CD4-positive, alpha-beta T cell treated with Interleukin-2 at 100 ng/mL for 4 hours (primary cell): ENCODE measurements at regions not wholly inside any gene's neighbourhood (a gene's known extent, or its start where the extent isn't known, plus 50 kb on each side); places are given as distances from the start of the nearest gene placed in this dataset.
"Not testable (repeated sequence)": the region's sequence is repeated elsewhere in the genome, so short reads cannot be mapped to it uniquely, and the experiment has no call there.

ENCODE experiments used
- DNase-seq: peaks from one replicate; pipeline ENCODE4 v3.0.0-alpha.2; 2020; ENCODE audit warnings: low spot score

DNA sequence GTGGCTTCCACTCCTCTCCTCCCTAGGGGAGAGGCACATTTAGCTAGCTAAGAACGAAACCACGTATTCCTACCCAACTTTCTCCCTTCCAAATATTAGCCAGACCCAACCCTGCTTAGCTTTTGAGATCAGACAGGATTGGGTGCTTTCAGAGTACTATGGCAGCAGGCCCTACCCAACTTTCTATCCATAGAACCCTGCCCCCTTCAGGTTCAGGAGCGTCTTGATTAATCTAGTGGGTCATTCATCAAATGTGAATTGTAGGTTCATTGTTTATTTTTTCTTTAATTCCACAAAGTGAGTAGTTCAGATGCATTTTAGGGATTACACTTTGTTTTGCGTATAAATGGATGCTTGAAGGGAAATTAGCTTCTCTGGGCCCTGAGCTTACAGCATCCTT is 188.3 kb downstream of the MIB1 start:
- no peak for DNase-seq

DNA sequence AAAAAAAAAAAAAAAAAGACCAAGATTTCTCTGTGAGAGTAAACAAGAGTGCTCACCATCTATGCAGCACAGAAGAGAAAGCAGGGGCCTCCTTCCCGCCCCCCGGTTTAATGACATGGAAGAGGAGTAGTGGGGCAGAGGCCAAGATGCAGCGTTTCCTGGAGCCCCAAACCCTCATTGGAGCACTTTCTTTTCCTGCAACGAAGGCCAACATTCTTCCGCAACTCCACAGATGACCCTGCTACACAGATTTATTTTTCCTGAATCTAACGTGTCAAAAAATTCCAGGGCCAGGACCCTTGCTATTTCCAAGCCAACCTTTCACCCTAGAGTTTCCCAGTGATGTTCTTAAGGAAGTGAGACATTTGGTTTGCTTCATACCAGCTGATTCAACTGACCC is 189.6 kb downstream of the MIB1 start:
- DNase-seq: no peak

DNA sequence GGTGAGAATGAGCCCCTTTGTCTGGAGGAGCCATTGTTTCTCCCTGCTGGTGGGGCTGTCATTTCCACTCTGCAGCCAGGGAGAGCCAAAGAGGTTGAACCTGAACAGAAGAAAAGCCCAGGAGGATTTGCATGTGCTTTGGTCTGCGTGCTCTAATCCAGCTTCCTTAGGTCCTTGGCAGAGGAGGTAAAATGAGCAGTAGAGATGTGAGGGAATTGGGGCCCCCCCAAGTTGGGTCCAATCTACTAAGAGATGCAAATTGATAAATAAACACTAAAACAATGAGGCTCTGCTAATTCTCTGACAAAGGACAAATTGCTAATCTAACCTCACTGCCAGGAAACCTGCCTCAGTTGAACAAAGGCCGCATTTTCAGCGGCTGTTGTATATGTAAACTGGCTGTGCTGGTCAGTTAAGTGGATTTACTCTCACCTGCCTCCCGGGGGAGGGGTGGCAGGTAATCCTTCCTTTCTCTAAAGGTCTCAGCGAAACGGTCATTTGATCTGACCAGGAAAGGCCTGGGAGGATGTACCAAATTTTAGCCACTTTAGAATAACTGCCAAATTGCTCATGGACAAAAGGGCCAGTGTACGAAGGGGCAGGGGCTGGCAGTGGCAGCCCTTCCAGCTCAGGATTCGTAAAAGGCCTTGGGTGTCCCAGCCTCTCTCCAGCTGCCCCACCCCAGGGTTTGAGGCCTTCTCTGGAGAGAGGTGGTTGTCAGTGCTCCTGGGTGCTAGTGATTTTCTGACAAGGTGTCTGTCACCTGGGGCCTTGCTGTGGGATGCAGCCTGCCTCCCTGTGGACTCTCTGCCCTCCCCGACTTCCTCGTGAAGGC is 193.6 kb downstream of the MIB1 start:
- DNase-seq: no peak

- DNase-seq: no peak
Observed at GRCh38 chr18:21934766-21935015, 194.1 kb downstream of the MIB1 start.

GRCh38 chr18:21943456-21943855 is 202.9 kb downstream of the MIB1 start:
- DNase-seq: no peak

DNA sequence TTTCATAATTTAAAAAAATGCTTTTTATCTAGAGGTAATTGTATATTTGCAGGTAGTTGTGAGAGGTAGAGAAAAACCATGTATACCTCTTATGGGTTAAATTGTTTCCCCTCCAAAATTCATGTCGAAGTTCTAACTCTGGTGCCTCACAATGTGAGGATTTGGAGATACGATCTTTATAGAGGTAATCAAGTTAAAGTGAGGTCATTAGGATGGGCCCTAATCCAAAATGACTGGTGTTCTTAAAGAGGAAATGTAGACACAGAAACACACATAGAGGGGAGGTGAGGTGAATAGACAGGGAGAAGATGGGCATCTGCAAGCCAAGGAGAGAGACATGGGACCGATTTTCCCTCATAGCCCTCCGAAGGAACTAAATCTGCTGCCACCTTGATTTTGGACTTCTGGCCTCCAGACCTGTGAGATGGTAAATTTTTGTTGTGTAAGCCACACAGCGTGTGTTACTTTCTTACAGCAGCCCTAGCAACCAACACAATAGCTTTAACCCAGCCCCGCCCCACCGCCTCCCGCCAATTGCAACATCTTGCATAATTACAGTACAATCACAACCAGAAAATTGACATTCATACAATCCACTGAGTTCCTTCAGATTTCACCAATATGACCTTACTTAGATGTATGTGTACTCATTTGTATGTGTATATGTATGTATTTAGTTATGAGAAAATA is 208.9 kb downstream of the MIB1 start:
- DNase-seq: no peak

GRCh38 chr18:21955757-21956652 is 213.4 kb upstream of the GATA6 start:
- peak; percentile 76 for DNase-seq

DNA sequence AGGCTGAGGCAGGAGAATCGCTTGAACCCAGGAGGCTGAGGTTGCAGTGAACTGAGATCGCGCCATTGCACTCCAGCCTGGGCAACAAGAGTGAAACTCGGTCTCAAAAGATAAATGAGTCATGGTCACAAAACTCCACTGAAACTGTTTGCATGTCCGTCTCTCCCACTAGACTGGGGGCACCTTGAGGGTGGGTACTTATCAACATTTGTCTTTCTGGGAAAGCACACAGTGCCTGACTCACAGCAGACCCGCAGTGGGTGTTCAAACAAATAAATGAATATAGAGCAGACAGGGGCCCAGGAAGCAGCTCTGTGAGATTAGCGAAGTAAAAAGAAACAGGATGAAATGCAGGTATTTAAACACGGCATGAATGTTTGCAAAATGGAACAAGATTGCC is 211.1 kb upstream of the GATA6 start:
- DNase-seq: no peak

- DNase-seq: no peak
Observed at GRCh38 chr18:21958707-21959450, 210.5 kb upstream of the GATA6 start.

GRCh38 chr18:21960189-21960588 is 209.2 kb upstream of the GATA6 start:
- no peak for DNase-seq

DNA sequence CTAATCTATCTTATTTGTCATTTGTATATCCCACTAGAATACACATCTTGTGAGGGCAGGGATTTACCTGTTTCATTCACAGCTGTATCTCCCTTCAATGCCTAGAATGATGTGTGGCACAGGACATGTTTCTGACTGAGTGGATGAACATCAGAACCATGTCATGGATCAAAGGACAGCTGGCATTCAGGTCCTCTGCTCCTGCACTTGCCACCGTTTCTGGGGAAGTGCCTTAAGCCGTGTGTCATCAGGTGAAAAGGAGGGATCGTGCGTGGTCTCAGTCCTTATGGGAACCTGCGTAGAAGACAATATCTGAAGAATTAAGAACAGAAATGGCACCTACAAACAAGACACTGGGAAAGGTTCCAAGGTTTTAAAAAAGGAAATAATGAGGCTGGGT is 206.1 kb upstream of the GATA6 start:
- DNase-seq: no peak

- no peak for DNase-seq
Observed at GRCh38 chr18:21968338-21968737, 201.1 kb upstream of the GATA6 start.

DNA sequence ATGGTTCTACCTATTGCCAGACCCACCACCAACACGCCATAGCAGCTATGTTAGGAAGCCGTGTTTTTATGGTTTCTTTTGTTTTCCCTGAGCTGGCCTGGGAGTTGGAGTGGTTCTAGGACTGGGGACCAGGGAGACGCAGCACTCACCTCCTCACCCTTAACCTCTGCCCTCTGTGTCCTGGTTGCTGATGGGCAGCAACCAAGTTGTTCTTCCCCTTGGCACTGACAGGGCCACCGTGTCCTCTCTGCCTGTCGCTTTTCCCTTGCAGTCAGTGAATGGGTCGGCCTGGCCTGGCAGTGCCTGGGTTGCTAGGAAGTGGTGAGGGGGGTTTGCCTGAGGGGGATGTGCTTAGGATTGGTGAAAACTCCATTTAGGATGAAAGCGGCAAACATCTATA is 197.1 kb upstream of the GATA6 start:
- no peak for DNase-seq

GRCh38 chr18:21975954-21976353 is 193.4 kb upstream of the GATA6 start:
- DNase-seq: not testable (repeated sequence)

DNA sequence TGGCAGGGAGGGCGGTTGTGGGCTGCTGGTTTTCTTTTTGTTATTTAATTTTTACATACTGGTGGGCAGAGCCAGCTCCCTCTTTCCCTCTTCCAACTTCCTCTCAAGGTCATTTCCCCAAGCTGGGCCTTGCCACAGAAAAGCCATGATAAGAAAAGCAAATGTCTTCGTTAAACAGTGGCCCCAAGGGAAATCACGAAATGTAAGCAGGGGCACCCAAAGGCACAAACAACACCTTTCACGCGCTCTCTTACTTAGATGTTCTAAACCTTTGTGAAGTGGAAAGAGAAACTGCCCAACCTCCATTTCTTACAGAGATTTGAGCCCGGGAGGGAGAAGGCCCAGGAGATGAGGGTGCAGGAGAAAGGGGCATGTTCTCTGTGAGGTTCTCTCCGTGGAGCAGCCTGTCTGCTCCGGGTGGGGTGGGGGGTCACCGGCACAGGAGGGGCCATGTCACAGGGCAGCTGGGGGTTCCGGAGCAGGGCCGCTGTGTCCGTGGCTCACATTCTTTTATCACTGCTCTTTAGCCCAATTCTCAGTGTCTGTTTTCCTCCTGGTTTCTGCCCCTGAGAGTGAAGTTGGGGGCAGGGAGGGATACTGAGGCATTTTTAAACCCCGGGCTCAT is 190.7 kb upstream of the GATA6 start:
- no peak for DNase-seq

DNA sequence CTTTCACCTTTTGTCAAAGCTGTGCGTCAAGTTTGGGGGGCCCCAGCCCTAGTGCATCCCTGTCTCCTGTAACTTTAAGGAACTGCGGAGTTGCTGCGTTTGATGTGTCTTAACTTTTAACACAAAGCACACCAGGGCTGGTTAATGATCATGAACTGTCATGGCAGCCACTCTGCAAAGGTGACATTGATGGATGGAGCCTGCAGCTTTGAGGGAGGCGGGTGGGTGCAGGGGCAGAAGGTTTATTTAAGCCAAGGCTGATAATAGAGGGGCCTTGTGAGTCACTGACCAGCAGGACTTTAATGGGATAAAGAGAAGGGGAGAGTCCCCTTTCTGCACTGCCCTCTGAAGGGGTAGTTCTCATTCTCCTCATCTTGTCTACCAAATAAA is 190.2 kb upstream of the GATA6 start:
- DNase-seq: no peak

- DNase-seq: no peak
Observed at GRCh38 chr18:21979759-21980158, 189.6 kb upstream of the GATA6 start.

GRCh38 chr18:21980744-21981143 is 188.6 kb upstream of the GATA6 start:
- DNase-seq: no peak

- DNase-seq: not testable (repeated sequence)
Observed at GRCh38 chr18:21981489-21981888, 187.9 kb upstream of the GATA6 start.

DNA sequence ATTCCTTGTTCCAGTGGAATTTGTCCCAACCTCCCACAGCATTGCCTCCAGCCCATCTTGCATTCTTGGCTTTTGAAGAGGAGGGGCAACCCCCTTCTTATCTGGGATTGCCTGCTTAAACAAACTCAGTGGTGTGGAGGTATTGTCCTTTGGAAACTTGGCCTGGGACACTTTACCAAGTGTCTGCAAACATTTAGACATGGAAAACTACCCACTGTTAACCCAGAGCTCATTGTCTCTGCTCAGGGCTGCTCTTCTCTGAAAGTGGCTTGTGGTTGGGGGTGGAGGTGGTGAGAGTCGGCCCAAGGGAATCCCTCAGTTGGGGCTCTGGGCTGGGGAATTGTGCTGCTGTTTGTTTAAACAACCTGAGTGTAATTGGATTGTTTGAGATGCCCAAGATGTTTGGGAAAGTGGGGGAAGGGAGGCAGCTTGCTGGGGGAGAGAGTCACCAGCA is 178.3 kb upstream of the GATA6 start:
- no peak for DNase-seq

DNA sequence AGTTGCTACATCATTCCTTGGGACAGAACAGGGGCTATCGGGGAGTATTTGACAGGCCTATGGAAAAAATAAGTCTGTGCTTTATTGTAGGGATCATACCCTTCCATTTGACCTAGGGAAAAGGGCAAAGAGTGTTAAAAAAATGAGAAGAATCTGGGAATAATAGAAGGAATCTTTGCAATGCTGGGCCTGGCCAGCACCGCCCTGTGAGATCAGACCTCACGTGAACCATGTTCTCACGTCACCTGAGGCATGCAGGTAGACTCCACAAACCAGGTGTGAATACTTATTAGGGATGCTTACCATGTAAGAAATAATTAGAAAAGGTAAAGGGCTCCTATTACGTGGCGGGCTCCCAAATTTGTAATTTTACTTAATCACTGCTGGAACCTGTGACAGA is 177.5 kb upstream of the GATA6 start:
- no peak for DNase-seq

GRCh38 chr18:21996351-21996826 is 173.0 kb upstream of the GATA6 start:
- DNase-seq: no peak
